K562 (cell line): ENCODE measurements at regions not wholly inside any gene's neighbourhood (a gene's known extent, or its start where the extent isn't known, plus 50 kb on each side); places are given as distances from the start of the nearest gene placed in this dataset.

Source experiments
- ATAC-seq: fragments of 200-7000 bp; cut with Tn5 transposase; 3 replicates; pipeline ENCODE4 v1.9.1; 2020; ENCODE audit warnings: moderate library complexity
- BruUV-seq: library from RNA; stranded (reverse); fragments of 400-500 nt; replicated peaks from 2 replicates; lab custom pipeline; 2021; lab: Mats Ljungman, UMichigan
- CTCF ChIA-PET: fragments of 300-600 bp; formaldehyde crosslinking; extraction: SDS; loops from one replicate; lab custom pipeline; 2021; ENCODE audit warnings: low intra/inter-chr PET ratio; lab: Yijun Ruan, JAX
- POLR2A ChIA-PET: fragments of 300-600, 350-650 bp; sonication (Branson Sonifier 250); formaldehyde crosslinking; extraction: SDS; loops from one replicate; lab custom pipeline; 2021; ENCODE audit warnings: antibody characterized with exemption, inconsistent platforms; lab: Yijun Ruan, JAX
- DNase-seq, 4 experiments: peaks; one replicate each; pipeline versions ENCODE4 v3.0.0 to v3.0.0-alpha.2; 2011 to 2018; ENCODE audit warnings: low spot score in 3 of 4, mixed read lengths in 3 of 4; ENCODE audit errors: extremely low read depth in 1 of 4
- FAIRE-seq: peaks from 2 replicates; lab custom pipeline; 2011; peaks lifted over from hg19 to GRCh38; lab: Jason Lieb, UNC
- H2AFZ ChIP-seq: 2 replicates; pipeline ENCODE4 v1.6.0; 2011; ENCODE audit warnings: low read depth, low read length, control low read depth, inconsistent platforms
- H3K27ac ChIP-seq: fragments of 200-600 bp; 3 replicates; pipeline ENCODE4 v1.8.0; 2011; ENCODE audit warnings: low read depth, mild to moderate bottlenecking, control low read depth, inconsistent platforms, low read length, moderate library complexity, mixed read lengths; ENCODE audit errors: extremely low read depth
- H3K27me3 ChIP-seq, 2 experiments: fragments of 300-600 bp in 1 of 2; 2 replicates in 1 of 2; 3 replicates in 1 of 2; pipeline versions ENCODE4 v1.6.0 to v1.8.0; 2011; ENCODE audit warnings: inconsistent platforms in 2 of 2, low read length in 2 of 2, mild to moderate bottlenecking in 1 of 2, mixed read lengths in 1 of 2, moderate library complexity in 1 of 2; ENCODE audit not compliant: control insufficient read depth in 2 of 2, insufficient read depth in 2 of 2
- H3K36me3 ChIP-seq: fragments of 300-600 bp; 3 replicates; pipeline ENCODE4 v1.8.0; 2011; ENCODE audit warnings: mild to moderate bottlenecking, low read length, inconsistent platforms; ENCODE audit not compliant: control insufficient read depth, insufficient read depth
- H3K4me1 ChIP-seq, 2 experiments: fragments of 200-600 bp in 1 of 2; replicated peaks in 1 of 2; 2 replicates in 1 of 2; 3 replicates in 1 of 2; pipeline versions ENCODE4 v1.5.1 to v1.8.0; 2011; ENCODE audit warnings: inconsistent platforms in 2 of 2, low read length in 2 of 2, mild to moderate bottlenecking in 1 of 2, mixed read lengths in 1 of 2, moderate library complexity in 1 of 2; ENCODE audit not compliant: control insufficient read depth in 2 of 2, insufficient read depth in 2 of 2
- H3K4me2 ChIP-seq: 2 replicates; pipeline ENCODE4 v1.6.1; 2011; ENCODE audit warnings: low read length, control low read depth, inconsistent platforms, mixed read lengths; ENCODE audit not compliant: insufficient read depth
- H3K4me3 ChIP-seq: fragments of 200-600 bp; sonication (generic), shearing (Covaris generic); 2 replicates; pipeline ENCODE4 v1.5.1; 2016; ENCODE audit warnings: control low read depth, inconsistent platforms
- H3K79me2 ChIP-seq: fragments of 200-600 bp; 3 replicates; pipeline ENCODE4 v1.8.0; 2011; ENCODE audit warnings: low read length, inconsistent platforms; ENCODE audit not compliant: control insufficient read depth, insufficient read depth
- H3K9ac ChIP-seq, 2 experiments: 2 replicates each; pipeline versions ENCODE4 v1.6.0 to v1.6.1; 2011; ENCODE audit warnings: low read depth in 2 of 2, low read length in 2 of 2, control low read depth in 1 of 2, inconsistent platforms in 1 of 2, mild to moderate bottlenecking in 1 of 2, mixed read lengths in 1 of 2; ENCODE audit not compliant: insufficient read depth in 1 of 2
- H3K9me1 ChIP-seq: one replicate; pipeline ENCODE4 v1.6.0; 2011; ENCODE audit warnings: inconsistent platforms, mild to moderate bottlenecking, low read length, moderate library complexity; ENCODE audit not compliant: control insufficient read depth, insufficient read depth
- H3K9me3 ChIP-seq: replicated peaks from 2 replicates; pipeline ENCODE4 v1.5.1; 2011; ENCODE audit warnings: low read depth, low read length, inconsistent platforms; ENCODE audit not compliant: control insufficient read depth, insufficient read depth
- H4K20me1 ChIP-seq: replicated peaks from 2 replicates; pipeline ENCODE4 v1.6.1; 2011; ENCODE audit warnings: low read length, inconsistent platforms, mixed read lengths; ENCODE audit not compliant: control insufficient read depth, insufficient read depth
- AFF1 ChIP-seq, 2 experiments: fragments of 450-650 bp; IDR thresholded peaks; 2 replicates each; pipeline ENCODE4 v1.6.1; 2018; ENCODE audit warnings: mild to moderate bottlenecking in 2 of 2, low read depth in 1 of 2; ENCODE audit not compliant: partially characterized antibody in 2 of 2
- BACH1 ChIP-seq: fragments of 200-800 bp; sonication (Bioruptor generic); IDR thresholded peaks from 2 replicates; pipeline ENCODE4 v1.6.1; 2016; ENCODE audit warnings: missing genetic modification characterization, missing compliant biosample characterization
- E2F6 ChIP-seq, 2 experiments: IDR thresholded peaks; 2 replicates each; pipeline ENCODE4 v1.6.1; 2011; ENCODE audit warnings: borderline replicate concordance in 1 of 2, control low read depth in 1 of 2, low read depth in 1 of 2, low read length in 1 of 2, mild to moderate bottlenecking in 1 of 2, mixed read lengths in 1 of 2, moderate library complexity in 1 of 2; ENCODE audit not compliant: insufficient read depth in 1 of 2, insufficient read length in 1 of 2, poor library complexity in 1 of 2, severe bottlenecking in 1 of 2; ENCODE audit errors: extremely low read depth in 1 of 2
- HCFC1 ChIP-seq: IDR thresholded peaks from 2 replicates; pipeline ENCODE4 v1.6.1; 2012; ENCODE audit warnings: low read depth, low read length, improper control_type of control experiment
- HNRNPL ChIP-seq: fragments of 200-400 bp; formaldehyde crosslinking; IDR thresholded peaks from 2 replicates; pipeline ENCODE4 v1.6.1; 2017; ENCODE audit warnings: low read depth, mild to moderate bottlenecking, low read length
- NKRF ChIP-seq: fragments of 450-650 bp; IDR thresholded peaks from 2 replicates; pipeline ENCODE4 v1.6.1; 2016; ENCODE audit warnings: borderline replicate concordance
- PML ChIP-seq: IDR thresholded peaks from 2 replicates; pipeline ENCODE4 v1.6.1; 2012; ENCODE audit warnings: low read length, inconsistent platforms
- SIRT6 ChIP-seq: IDR thresholded peaks from one replicate; pipeline ENCODE4 v1.6.1; 2012; ENCODE audit warnings: low read depth, mild to moderate bottlenecking, control low read depth, inconsistent platforms, low read length, moderate library complexity
- ZFPM2 ChIP-seq: fragments of 250-450 bp; sonication (Bioruptor Pico); IDR thresholded peaks from 2 replicates; pipeline ENCODE4 v1.5.1; 2022; ENCODE audit warnings: mild to moderate bottlenecking
- ZNF518B ChIP-seq: fragments of 250-450 bp; sonication (Bioruptor Pico); IDR thresholded peaks from 2 replicates; pipeline ENCODE4 v1.5.0; 2021; ENCODE audit warnings: mild to moderate bottlenecking, moderate library complexity
- ZNF830 ChIP-seq: fragments of 250-450 bp; sonication (Bioruptor Pico); IDR thresholded peaks from 2 replicates; pipeline ENCODE4 v1.5.0; 2021; ENCODE audit warnings: mild to moderate bottlenecking
- WGBS: fragments of 100-300 bp; shearing (Covaris generic); methylation state at CpG from one replicate; pipeline ENCODE4 v1.1.6; 2016; ENCODE audit warnings: low coverage, mixed read lengths; ENCODE audit not compliant: insufficient coverage; ENCODE audit errors: missing lambda C conversion rate; 5-methylcytosine and 5-hydroxymethylcytosine counted together
- in situ Hi-C: fragments of 300-500 bp; cut with MboI; formaldehyde crosslinking; loops from 4 replicates; pipeline ENCODE4 v1.15.0; 2018; ENCODE audit warnings: inconsistent platforms, mixed read lengths
- intact Hi-C: fragments of 100-400 bp; cut with micrococcal nuclease; formaldehyde crosslinking; loops from 2 replicates; pipeline ENCODE4 v1.14.2; 2022

- TF ChIP-seq NKRF: no peak
- TF ChIP-seq PML: no peak
- no peak for TF ChIP-seq BACH1 (tag)
- no peak for TF ChIP-seq ZFPM2
- no peak for TF ChIP-seq HNRNPL
- TF ChIP-seq HCFC1: no peak
Observed at GRCh38 chr5:158276692-158277091, 417.7 kb upstream of the CLINT1 start (continued).

GRCh38 chr5:158275511-158275910 is 416.6 kb upstream of the CLINT1 start:
- in situ Hi-C loops: no loop called here
- FAIRE-seq: no peak
- POLR2A ChIA-PET: no interaction called here
- TF ChIP-seq E2F6 (IDR thresholded peaks at IDR 0.05; ENCODE audit: borderline replicate concordance in 1 of 2, extremely low read depth in 1 of 2, insufficient read depth in 1 of 2, insufficient read length in 1 of 2, low read depth in 1 of 2, low read length in 1 of 2, poor library complexity in 1 of 2, severe bottlenecking in 1 of 2) (no peak), AFF1 (IDR thresholded peaks at IDR 0.05; ENCODE audit: low read depth in 1 of 2, partially characterized antibody in 2 of 2) (no peak), ZNF518B (CRISPR knock-in tag) (no peak), SIRT6 (no peak), ZNF830 (CRISPR knock-in tag) (no peak)

More at GRCh38 chr5:158275511-158275910, 416.6 kb upstream of the CLINT1 start:
- H3K27ac ChIP-seq: no peak overlapping the region
- no peaks in the 10 kb centered on the region for H4K20me1 ChIP-seq
- no peaks in the 10 kb centered on the region for H3K27me3 ChIP-seq
- DNase-seq: no peak
- no TSS peak for BruUV-seq
- H3K4me3 ChIP-seq: no peak overlapping the region
- CTCF ChIA-PET: no interaction called here
- H2AFZ ChIP-seq: no peak overlapping the region
- H3K4me1 ChIP-seq: no peaks in the 10 kb centered on the region
- no peaks in the 10 kb centered on the region for H3K9me3 ChIP-seq
- no peaks in the 10 kb centered on the region for H3K36me3 ChIP-seq
- H3K9ac ChIP-seq: no peak overlapping the region
- H3K79me2 ChIP-seq: no peaks in the 10 kb centered on the region
- intact Hi-C loops: no loop called here
- WGBS: 0% methylated on average over 6 of the region's 6 CpGs
- H3K9me1 ChIP-seq: no peaks in the 10 kb centered on the region
- ATAC-seq: no peak
- no peak overlapping the region for H3K4me2 ChIP-seq
